C1 segment of cervical spinal cord (tissue), 14 donors: ENCODE measurements at regions not wholly inside any gene's neighbourhood (a gene's known extent, or its start where the extent isn't known, plus 50 kb on each side); places are given as distances from the start of the nearest gene placed in this dataset.

Source experiments
- DNase-seq, 14 donors: peaks; one replicate each; lab custom pipeline; 2025; lab: John Stamatoyannopoulos, UW

DNA sequence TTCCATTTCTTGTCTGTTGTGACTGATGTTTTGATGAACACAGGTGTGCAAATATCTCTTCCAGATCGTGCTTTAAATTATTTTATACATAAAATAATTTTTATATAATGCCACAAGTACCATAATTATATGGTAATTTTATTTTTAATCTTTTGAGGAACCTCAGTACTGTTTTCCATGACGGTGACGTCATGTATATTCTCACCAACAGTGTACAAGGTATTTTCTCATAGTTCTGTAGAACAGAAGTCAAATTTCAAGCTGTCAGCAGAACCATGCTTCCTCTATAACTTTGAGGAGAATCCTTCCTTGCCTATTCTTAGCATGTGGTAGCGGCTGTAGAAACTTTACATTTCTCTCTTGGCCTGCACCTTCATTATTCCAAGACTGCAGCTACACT, 349.4 kb upstream of the GYPC start:
- DNase-seq = no peak

- no peak for DNase-seq
Measured at GRCh38 chr2:126307740-126308139, 348.2 kb upstream of the GYPC start.

GRCh38 chr2:126309185-126309584, 346.8 kb upstream of the GYPC start:
- no peak for DNase-seq

GRCh38 chr2:126312579-126312978, 343.4 kb upstream of the GYPC start:
- no peak for DNase-seq

DNA sequence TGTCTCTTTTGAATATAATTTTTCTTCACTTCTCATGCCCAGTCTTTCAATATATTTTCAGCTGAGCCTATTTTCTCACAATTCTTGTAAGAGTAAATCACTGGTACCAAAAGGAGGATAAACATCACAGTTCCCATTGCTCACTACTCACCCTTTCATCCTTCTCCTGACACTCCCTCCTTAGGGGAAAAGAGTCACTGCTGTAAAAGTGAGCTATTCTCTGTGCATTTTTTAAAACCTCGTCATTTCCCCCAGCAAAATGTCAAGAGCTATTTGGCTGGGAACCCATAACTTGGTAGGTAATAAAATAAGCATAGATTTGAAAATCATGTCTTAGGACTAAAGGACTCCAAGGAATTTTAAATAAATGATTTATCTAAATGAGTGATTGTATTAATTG, 340.1 kb upstream of the GYPC start:
- DNase-seq = no peak

GRCh38 chr2:126317790-126318431, 338.0 kb upstream of the GYPC start:
- DNase-seq = no peak

- no peak for DNase-seq
Measured at GRCh38 chr2:126322342-126322741, 333.6 kb upstream of the GYPC start.

DNA sequence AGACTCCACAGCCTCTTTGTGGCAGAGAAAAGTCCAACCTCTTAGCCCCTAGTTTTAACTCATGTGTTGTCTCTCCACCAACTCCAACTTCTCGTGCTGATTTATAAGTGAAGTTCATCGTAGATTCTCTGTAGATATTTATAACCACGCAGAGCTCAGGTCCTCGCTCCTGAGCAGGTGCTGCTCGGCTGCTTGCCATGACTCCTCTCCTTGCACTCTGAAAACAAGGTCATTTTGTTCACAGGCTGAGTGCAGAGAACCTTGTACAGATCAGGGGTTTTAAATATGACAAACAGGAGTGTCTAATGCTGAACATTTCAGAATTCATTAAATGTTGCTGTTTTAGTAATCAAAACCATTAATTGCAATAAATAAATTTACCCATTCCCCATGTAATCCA, 330.8 kb upstream of the GYPC start:
- DNase-seq = no peak

GRCh38 chr2:126329173-126329572, 326.8 kb upstream of the GYPC start:
- DNase-seq = no peak

GRCh38 chr2:126342457-126342856, 313.5 kb upstream of the GYPC start:
- no peak for DNase-seq

DNA sequence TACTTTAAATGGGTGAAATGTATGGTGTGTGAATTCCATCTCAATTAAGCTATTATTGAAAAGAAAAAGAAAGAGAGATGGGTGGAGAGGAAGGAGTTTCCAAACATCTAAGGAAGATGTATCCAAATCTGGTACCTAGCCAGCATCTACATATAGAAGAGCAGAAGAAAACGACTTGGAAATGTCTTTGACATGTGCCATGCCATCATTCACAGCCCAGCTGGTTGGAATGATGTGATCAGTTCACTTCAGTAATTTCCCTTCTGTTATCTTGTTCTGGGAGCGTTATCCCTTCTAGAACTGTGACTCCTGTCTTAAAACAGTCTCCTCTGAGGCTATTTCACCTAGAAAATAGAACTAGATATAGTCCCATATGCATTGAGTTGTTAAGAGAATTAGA, 312.8 kb upstream of the GYPC start:
- no peak for DNase-seq

DNA sequence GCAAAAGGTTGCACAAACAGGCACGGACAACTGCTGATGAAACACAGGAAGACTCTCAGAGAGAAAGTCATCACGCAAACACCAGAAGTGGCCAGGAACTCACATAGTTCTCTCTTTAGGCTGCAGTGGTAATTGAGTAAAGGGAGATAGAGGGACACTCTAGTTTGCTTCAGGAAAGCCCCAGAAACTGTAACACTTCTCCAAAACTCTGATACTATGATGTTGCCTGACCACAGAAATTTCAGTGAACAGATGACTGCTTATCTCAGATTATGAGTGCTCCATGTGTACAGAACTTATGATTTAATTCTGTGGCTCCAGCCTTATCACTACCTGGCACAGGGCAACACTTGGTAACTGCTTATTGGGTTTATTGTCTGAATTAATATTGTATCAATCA, 311.5 kb upstream of the GYPC start:
- DNase-seq = no peak

GRCh38 chr2:126345691-126346090, 310.3 kb upstream of the GYPC start:
- DNase-seq = no peak

- no peak for DNase-seq
Measured at GRCh38 chr2:126356631-126357030, 299.3 kb upstream of the GYPC start.

GRCh38 chr2:126358122-126358521, 297.8 kb upstream of the GYPC start:
- no peak for DNase-seq

DNA sequence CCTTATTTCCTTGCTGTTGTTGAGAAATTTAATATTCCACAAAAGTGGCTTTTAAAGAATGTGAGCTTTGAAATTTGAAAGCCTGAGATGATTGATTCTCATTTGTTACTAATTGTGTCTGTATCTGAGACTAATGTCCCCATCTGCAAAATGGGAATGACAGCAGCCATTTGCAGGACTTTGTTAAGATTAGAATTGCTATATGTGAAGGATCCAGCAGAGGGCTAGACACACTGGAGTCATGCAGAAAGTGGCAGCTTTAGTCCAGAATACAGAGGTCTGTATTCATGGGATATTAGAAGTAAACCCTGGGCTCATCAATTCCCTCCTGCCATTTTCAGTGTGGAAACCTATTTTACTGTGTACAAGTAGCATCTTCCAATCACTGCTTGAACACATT, 296.5 kb upstream of the GYPC start:
- no peak for DNase-seq

DNA sequence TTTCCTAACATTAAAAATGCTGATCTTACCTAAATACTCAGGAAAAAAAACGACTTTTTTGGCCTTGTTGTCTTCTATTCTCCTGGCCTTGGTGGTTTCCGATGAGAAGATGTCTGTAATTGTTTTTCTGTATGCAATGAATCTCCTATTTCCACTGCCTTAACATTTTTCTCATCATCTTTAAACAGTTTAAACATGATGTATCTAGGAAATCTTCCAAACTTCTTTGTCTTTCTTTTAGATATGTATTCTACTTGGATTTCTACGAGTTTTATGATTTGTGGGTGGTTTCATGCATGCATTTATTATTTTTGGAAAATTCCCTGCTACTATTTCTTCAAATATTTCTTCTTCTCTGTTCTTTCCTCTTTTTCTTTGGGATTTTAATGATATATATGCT, 288.6 kb upstream of the GYPC start:
- DNase-seq = no peak

GRCh38 chr2:126368758-126369157, 287.2 kb upstream of the GYPC start:
- no peak for DNase-seq

DNA sequence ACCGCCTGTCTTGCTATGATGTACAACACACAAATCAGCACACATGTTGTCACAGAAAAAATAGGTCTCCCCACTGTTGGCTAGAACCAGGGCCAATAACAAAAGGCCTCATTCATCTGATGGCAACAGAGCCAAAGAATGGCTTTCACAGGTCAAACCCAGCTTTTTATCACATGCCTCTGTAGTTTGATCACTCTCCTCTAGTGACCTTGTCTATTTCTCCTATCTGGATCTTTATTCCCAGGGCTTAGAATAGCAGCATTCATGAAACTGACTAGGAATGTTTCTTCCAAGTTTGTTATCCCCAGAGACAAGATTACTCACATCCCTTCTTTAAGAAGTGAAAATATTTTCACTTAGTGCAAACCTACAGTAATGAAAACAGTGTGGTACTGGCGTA, 285.8 kb upstream of the GYPC start:
- no peak for DNase-seq

GRCh38 chr2:126372406-126372805, 283.6 kb upstream of the GYPC start:
- no peak for DNase-seq

GRCh38 chr2:126378176-126378575, 277.8 kb upstream of the GYPC start:
- DNase-seq = no peak

GRCh38 chr2:126381091-126381490, 274.9 kb upstream of the GYPC start:
- DNase-seq = peak in 5 of 14 donors; percentile 4 to 18 (median 8)

DNA sequence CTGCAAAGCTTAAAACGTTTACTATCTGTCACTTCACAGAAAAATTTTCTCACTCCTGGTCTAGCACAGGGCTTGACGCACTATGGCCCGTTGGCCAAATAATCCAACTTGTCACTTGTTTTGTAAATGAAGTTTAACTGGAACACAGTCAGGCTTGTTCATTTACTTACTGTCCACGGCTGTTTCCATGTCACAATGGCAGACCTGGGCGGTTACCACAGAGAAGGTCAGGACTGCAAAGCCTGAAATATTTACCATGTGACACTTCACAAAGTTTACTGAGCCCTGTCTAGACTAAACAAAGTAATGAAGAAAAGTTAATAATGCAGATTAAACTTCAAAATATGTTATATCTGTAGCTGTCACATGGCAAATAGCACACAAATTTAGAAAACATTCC, 273.0 kb upstream of the GYPC start:
- DNase-seq = no peak

- DNase-seq = no peak
Measured at GRCh38 chr2:126383800-126384199, 272.2 kb upstream of the GYPC start.
